DND-41 (cell line): ENCODE measurements at regions not wholly inside any gene's neighbourhood (a gene's known extent, or its start where the extent isn't known, plus 50 kb on each side); places are given as distances from the start of the nearest gene placed in this dataset.

Experiments used
- EZH2 ChIP-seq: IDR thresholded peaks from 3 replicates; pipeline ENCODE4 v1.6.1; 2012; ENCODE audit warnings: borderline replicate concordance, low read depth, mild to moderate bottlenecking, moderate library complexity, low read length, inconsistent platforms; ENCODE audit not compliant: severe bottlenecking
- TF ChIP-seq, protein P1 (sequence below): IDR thresholded peaks from 2 replicates; pipeline ENCODE4 v1.5.1; 2012; ENCODE audit warnings: borderline replicate concordance, low read length, moderate library complexity, mild to moderate bottlenecking; ENCODE audit not compliant: poor library complexity, severe bottlenecking; ENCODE audit errors: extremely low read depth

DNA sequence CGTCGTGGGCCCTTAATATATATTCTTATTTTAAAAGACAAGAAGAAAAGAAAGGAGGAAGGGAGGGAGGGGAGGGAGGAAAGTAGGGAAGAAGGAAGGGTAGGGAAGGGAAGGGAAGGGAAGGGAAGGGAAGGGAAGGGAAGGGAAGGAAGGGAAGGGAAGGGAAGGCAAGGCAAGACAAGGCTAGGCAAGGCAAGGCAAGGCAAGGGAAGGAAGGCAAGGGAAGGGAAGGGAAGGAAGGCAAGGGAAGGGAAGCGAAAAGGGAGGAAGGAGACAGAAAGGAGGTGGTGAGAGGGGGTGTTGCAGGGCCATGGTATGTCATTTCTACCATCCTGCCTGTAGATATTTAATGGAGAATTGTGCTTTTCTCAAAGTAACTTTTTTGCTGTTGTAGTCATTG is 83.9 kb upstream of the BTBD3 start:
- TF ChIP-seq, protein P1, sequence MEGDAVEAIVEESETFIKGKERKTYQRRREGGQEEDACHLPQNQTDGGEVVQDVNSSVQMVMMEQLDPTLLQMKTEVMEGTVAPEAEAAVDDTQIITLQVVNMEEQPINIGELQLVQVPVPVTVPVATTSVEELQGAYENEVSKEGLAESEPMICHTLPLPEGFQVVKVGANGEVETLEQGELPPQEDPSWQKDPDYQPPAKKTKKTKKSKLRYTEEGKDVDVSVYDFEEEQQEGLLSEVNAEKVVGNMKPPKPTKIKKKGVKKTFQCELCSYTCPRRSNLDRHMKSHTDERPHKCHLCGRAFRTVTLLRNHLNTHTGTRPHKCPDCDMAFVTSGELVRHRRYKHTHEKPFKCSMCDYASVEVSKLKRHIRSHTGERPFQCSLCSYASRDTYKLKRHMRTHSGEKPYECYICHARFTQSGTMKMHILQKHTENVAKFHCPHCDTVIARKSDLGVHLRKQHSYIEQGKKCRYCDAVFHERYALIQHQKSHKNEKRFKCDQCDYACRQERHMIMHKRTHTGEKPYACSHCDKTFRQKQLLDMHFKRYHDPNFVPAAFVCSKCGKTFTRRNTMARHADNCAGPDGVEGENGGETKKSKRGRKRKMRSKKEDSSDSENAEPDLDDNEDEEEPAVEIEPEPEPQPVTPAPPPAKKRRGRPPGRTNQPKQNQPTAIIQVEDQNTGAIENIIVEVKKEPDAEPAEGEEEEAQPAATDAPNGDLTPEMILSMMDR, result no peak
- no peak for TF ChIP-seq EZH2
